ENCODE measurements at regions not wholly inside any gene's neighbourhood (a gene's known extent, or its start where the extent isn't known, plus 50 kb on each side); places are given as distances from the start of the nearest gene placed in this dataset.

DNA sequence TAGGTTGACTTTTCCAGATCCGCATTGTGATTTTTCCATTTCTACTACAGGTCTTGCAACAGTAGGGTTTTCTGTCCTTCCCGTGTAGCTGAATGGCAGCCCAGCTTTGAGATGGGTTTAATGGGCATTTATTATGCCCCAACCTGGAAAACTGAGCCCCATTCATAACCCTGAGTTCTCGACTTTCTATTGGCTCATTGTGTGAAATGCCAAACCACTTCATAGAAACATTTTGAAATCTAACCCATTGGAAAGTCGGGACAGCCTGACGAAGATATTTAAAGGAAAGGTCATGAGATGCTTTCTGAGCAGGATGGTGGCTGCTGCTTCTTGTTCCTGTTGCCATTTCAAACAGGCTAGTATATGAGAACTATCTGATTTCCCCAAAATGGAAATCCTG, 203.5 kb downstream of the ZFP36L2 start:
- no peaks in the 10 kb centered on the region for H3K36me3 ChIP-seq (ENCODE audit: control insufficient read depth in 4 of 4, insufficient read depth in 3 of 4, low read depth in 1 of 4, low read length in 3 of 4)
- H3K27ac ChIP-seq (ENCODE audit: low read depth in 1 of 2, low read length in 2 of 2) = no peak overlapping the region
- H3K4me3 ChIP-seq (ENCODE audit: low read depth in 1 of 3, low read length in 3 of 3) = no peak overlapping the region
- 90% methylated on average over 5 of the region's 5 CpGs for WGBS
- TF ChIP-seq, protein P1, sequence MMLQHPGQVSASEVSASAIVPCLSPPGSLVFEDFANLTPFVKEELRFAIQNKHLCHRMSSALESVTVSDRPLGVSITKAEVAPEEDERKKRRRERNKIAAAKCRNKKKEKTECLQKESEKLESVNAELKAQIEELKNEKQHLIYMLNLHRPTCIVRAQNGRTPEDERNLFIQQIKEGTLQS (IDR thresholded peaks at IDR 0.05) = no peak
- TF ChIP-seq JUND (IDR thresholded peaks at IDR 0.05) (no peak), FOXA1 (IDR thresholded peaks at IDR 0.05) (no peak), HNF4A (conservative IDR thresholded peaks at IDR 0.05) (no peak), SP1 (IDR thresholded peaks at IDR 0.05) (no peak), HNF4G (IDR thresholded peaks at IDR 0.05) (no peak), YY1 (IDR thresholded peaks at IDR 0.05) (no peak), RAD21 (IDR thresholded peaks at IDR 0.05) (no peak), GABPA (IDR thresholded peaks at IDR 0.05 in 1 of 2, conservative IDR thresholded peaks at IDR 0.05 in 1 of 2) (no peak), EGR1 (IDR thresholded peaks at IDR 0.05; ENCODE audit: low read depth in 2 of 2) (no peak), TAF1 (conservative IDR thresholded peaks at IDR 0.05) (no peak), NR2F2 (IDR thresholded peaks at IDR 0.05) (no peak), RXRA (IDR thresholded peaks at IDR 0.05) (no peak)
- TF ChIP-seq, protein P2, sequence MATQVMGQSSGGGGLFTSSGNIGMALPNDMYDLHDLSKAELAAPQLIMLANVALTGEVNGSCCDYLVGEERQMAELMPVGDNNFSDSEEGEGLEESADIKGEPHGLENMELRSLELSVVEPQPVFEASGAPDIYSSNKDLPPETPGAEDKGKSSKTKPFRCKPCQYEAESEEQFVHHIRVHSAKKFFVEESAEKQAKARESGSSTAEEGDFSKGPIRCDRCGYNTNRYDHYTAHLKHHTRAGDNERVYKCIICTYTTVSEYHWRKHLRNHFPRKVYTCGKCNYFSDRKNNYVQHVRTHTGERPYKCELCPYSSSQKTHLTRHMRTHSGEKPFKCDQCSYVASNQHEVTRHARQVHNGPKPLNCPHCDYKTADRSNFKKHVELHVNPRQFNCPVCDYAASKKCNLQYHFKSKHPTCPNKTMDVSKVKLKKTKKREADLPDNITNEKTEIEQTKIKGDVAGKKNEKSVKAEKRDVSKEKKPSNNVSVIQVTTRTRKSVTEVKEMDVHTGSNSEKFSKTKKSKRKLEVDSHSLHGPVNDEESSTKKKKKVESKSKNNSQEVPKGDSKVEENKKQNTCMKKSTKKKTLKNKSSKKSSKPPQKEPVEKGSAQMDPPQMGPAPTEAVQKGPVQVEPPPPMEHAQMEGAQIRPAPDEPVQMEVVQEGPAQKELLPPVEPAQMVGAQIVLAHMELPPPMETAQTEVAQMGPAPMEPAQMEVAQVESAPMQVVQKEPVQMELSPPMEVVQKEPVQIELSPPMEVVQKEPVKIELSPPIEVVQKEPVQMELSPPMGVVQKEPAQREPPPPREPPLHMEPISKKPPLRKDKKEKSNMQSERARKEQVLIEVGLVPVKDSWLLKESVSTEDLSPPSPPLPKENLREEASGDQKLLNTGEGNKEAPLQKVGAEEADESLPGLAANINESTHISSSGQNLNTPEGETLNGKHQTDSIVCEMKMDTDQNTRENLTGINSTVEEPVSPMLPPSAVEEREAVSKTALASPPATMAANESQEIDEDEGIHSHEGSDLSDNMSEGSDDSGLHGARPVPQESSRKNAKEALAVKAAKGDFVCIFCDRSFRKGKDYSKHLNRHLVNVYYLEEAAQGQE (IDR thresholded peaks at IDR 0.05) = no peak
- TF ChIP-seq, protein P3, sequence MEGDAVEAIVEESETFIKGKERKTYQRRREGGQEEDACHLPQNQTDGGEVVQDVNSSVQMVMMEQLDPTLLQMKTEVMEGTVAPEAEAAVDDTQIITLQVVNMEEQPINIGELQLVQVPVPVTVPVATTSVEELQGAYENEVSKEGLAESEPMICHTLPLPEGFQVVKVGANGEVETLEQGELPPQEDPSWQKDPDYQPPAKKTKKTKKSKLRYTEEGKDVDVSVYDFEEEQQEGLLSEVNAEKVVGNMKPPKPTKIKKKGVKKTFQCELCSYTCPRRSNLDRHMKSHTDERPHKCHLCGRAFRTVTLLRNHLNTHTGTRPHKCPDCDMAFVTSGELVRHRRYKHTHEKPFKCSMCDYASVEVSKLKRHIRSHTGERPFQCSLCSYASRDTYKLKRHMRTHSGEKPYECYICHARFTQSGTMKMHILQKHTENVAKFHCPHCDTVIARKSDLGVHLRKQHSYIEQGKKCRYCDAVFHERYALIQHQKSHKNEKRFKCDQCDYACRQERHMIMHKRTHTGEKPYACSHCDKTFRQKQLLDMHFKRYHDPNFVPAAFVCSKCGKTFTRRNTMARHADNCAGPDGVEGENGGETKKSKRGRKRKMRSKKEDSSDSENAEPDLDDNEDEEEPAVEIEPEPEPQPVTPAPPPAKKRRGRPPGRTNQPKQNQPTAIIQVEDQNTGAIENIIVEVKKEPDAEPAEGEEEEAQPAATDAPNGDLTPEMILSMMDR (IDR thresholded peaks at IDR 0.05; ENCODE audit: low read depth, low read length, missing input control) = no peak
- TF ChIP-seq, protein P4, sequence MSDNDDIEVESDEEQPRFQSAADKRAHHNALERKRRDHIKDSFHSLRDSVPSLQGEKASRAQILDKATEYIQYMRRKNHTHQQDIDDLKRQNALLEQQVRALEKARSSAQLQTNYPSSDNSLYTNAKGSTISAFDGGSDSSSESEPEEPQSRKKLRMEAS (IDR thresholded peaks at IDR 0.05) = no peak
- TF ChIP-seq, protein P5, sequence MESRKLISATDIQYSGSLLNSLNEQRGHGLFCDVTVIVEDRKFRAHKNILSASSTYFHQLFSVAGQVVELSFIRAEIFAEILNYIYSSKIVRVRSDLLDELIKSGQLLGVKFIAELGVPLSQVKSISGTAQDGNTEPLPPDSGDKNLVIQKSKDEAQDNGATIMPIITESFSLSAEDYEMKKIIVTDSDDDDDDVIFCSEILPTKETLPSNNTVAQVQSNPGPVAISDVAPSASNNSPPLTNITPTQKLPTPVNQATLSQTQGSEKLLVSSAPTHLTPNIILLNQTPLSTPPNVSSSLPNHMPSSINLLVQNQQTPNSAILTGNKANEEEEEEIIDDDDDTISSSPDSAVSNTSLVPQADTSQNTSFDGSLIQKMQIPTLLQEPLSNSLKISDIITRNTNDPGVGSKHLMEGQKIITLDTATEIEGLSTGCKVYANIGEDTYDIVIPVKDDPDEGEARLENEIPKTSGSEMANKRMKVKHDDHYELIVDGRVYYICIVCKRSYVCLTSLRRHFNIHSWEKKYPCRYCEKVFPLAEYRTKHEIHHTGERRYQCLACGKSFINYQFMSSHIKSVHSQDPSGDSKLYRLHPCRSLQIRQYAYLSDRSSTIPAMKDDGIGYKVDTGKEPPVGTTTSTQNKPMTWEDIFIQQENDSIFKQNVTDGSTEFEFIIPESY (IDR thresholded peaks at IDR 0.05) = no peak
- H3K9ac ChIP-seq (ENCODE audit: low read depth in 1 of 2, low read length in 2 of 2) = no peak overlapping the region
- no peaks in the 10 kb centered on the region for H3K27me3 ChIP-seq (ENCODE audit: control insufficient read depth in 4 of 4, insufficient read depth in 4 of 4, low read length in 3 of 4)
- no peak for DNase-seq (ENCODE audit: low spot score)
- H3K9me3 ChIP-seq (ENCODE audit: control insufficient read depth in 4 of 4, low read length in 3 of 4) = peaks cover 0 to 5% (median 1%) of the 10 kb centered on the region in 4 donors
- H3K4me1 ChIP-seq (ENCODE audit: control insufficient read depth in 4 of 4, insufficient read depth in 4 of 4, low read length in 3 of 4) = peaks cover 8 to 28% (median 21%) of the 10 kb centered on the region in 4 donors

All from liver (tissue), 8 donors.